Activated naive CD8-positive, alpha-beta T cell treated with anti-CD3 and anti-CD28 coated beads, Interleukin-2, amount 50 U/mL, for 24 hours (primary cell): ENCODE measurements at regions not wholly inside any gene's neighbourhood (a gene's known extent, or its start where the extent isn't known, plus 50 kb on each side); places are given as distances from the start of the nearest gene placed in this dataset.
"Not testable (repeated sequence)": the region's sequence is repeated elsewhere in the genome, so short reads cannot be mapped to it uniquely, and the experiment has no call there.

Experiments
- ATAC-seq: fragments of 150-1000 bp; cut with Tn5 transposase; one replicate; pipeline ENCODE4 v1.10.0; 2021
- DNase-seq: peaks from one replicate; pipeline ENCODE4 v3.0.0; 2021
- H3K27ac Mint-ChIP-seq: one replicate; pipeline ENCODE4 v1.8.0; 2021; ENCODE audit warnings: mild to moderate bottlenecking, mixed read lengths
- H3K27me3 Mint-ChIP-seq: one replicate; pipeline ENCODE4 v1.8.0; 2021; ENCODE audit warnings: mixed read lengths
- H3K36me3 Mint-ChIP-seq: one replicate; pipeline ENCODE4 v1.8.0; 2021; ENCODE audit warnings: low read depth, mixed read lengths
- H3K4me1 Mint-ChIP-seq: one replicate; pipeline ENCODE4 v1.8.0; 2021; ENCODE audit warnings: mixed read lengths
- H3K4me3 Mint-ChIP-seq: one replicate; pipeline ENCODE4 v1.8.0; 2021; ENCODE audit warnings: mild to moderate bottlenecking, moderate library complexity, mixed read lengths
- H3K9me3 Mint-ChIP-seq: one replicate; pipeline ENCODE4 v1.8.0; 2021; ENCODE audit warnings: mixed read lengths

DNA sequence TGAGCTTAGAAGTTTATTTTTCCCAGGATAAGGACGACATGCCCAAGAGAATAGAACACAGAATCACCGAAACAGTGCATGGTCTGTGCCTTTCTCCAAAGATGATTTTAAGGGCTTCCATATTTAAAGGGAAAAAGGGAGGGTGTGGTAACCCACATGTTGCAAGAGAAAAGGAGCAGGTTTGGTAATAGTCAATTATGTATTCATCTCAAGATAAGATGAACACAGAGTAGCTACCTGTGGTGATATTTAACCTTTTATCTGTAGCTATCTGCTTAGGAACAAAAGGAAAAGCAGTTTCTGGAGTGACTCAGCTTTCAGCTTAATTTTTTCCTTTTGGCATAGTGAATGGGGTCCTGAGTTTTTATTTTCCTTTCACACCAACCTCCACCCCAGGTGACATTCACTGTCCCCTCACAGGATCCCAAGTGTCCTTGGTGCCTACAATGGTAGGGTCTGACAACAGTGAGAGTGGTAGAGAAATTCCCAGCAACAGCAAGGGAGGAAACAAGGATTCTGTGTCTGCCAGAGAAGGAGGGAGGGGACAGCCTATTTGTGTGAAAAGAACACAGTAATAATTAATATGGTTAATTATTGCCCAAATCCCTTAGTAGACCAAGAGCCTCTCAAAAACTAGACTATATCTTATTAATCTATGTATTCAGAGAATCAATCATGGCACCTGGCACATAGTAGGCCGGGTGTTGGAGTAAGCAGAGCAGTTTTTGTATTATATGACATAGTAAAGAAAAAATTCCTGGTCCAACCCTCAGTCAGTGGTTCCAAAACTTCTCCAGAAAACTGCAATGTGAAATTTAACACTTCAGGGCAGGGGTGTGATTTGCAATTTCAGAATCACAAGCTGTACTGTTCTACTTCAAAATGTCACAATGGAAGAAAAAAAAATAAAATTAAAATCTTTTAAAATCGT is 154.5 kb downstream of the PHLDA1 start:
- Mint-ChIP-seq H3K36me3 (no peaks in the 10 kb centered on the region), H3K9me3 (peaks cover 5% of the 10 kb centered on the region), H3K4me3 (peak overlapping the region; percentile 51), H3K4me1 (peaks cover 26% of the 10 kb centered on the region), H3K27me3 (peaks cover 39% of the 10 kb centered on the region), H3K27ac (peak overlapping the region; percentile 75)
- DNase-seq, result no peak
- peak; percentile 68 for ATAC-seq

DNA sequence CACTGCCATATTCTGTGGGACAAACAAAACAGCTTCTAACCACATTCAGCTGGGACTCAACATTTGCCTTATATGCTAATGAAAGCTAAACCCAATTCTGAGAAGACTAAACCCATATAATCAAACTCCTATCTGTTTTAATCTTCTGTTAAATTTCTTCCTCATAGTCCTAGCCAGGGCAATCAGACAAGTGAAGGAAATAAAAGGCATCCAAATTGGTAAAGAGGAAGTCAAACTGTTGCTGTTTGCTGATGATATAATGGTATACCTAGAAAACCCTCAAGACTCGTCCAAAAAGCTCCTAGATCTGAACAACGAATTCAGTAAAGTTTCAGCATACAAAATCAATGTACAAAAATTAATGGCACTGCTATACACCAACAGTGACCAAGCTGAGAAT is 157.1 kb downstream of the PHLDA1 start:
- no peaks in the 10 kb centered on the region for H3K36me3 Mint-ChIP-seq
- no peak overlapping the region for H3K4me3 Mint-ChIP-seq
- H3K9me3 Mint-ChIP-seq, result peaks cover 5% of the 10 kb centered on the region
- H3K27ac Mint-ChIP-seq, result no peak overlapping the region
- no peak for ATAC-seq
- H3K4me1 Mint-ChIP-seq, result peaks cover 34% of the 10 kb centered on the region
- DNase-seq, result no peak
- H3K27me3 Mint-ChIP-seq, result peaks cover 24% of the 10 kb centered on the region

DNA sequence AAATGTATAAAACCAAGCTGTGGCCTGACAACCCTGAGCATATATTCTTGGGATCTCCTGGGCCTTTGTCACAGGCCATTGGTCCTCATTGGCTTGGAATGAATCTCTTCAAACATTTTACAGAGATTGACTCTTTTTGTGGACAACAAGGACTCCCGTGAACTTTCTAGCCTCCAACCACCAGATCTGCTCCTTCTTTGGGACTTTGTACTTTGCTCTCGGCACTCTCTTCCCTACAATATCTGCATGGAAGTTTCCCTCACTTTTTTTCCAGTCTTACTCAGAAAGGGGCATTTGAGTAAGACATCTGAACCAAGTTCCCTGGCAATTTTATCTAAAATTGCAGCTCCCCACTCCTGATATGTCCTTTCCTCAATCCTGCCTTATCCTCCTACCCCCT is 158.8 kb downstream of the PHLDA1 start:
- Mint-ChIP-seq H3K4me1 (peaks cover 26% of the 10 kb centered on the region), H3K27ac (no peak overlapping the region), H3K9me3 (peaks cover 5% of the 10 kb centered on the region), H3K36me3 (no peaks in the 10 kb centered on the region), H3K27me3 (peaks cover 21% of the 10 kb centered on the region), H3K4me3 (no peak overlapping the region)
- ATAC-seq (no peak), DNase-seq (no peak)

DNA sequence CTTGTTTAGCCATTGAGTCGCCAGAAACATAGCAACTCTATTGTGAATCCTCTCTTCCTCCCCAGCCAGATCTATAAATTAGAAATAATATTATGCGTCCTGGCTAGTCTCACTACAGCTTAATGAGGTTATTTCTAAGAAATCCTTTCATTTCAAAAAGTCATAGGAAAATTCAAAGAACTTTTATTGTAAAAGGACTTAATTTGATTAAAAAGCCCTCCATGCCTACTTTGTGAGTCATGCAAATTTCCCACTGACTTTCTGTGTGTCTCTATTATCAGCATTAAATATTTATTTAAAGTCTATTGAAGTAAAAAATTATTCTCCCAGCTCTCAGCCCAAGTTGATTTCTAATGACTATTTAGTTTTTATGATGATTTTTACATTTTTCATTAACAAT is 160.7 kb downstream of the PHLDA1 start:
- Mint-ChIP-seq H3K9me3 (peaks cover 16% of the 10 kb centered on the region), H3K4me3 (no peak overlapping the region), H3K36me3 (no peaks in the 10 kb centered on the region), H3K27ac (no peak overlapping the region), H3K4me1 (peaks cover 9% of the 10 kb centered on the region), H3K27me3 (peaks cover 21% of the 10 kb centered on the region)
- no peak for DNase-seq
- no peak for ATAC-seq

DNA sequence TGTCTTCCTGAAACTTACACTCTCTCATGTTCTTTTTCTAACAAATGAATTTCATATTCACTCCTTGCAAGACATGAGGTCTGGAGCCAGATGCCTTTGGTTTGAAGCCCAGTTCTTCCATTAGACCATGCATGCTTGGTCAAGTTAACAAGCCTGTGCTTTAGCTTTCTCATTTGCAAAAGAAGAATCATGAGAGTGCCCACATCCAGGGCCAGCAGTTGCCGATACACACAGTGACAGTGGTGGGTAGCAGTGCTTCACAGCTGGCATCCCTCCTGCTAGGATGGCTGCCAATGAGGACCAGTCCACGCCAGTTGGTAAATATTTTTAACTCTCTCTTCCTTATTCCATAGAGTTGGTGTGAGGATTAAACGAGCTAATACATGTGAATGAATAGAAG is 163.1 kb downstream of the PHLDA1 start:
- Mint-ChIP-seq H3K36me3 (no peaks in the 10 kb centered on the region), H3K27me3 (peaks cover 13% of the 10 kb centered on the region), H3K27ac (no peak overlapping the region), H3K4me1 (peaks cover 9% of the 10 kb centered on the region), H3K4me3 (no peak overlapping the region), H3K9me3 (peaks cover 11% of the 10 kb centered on the region)
- ATAC-seq (no peak), DNase-seq (no peak)

DNA sequence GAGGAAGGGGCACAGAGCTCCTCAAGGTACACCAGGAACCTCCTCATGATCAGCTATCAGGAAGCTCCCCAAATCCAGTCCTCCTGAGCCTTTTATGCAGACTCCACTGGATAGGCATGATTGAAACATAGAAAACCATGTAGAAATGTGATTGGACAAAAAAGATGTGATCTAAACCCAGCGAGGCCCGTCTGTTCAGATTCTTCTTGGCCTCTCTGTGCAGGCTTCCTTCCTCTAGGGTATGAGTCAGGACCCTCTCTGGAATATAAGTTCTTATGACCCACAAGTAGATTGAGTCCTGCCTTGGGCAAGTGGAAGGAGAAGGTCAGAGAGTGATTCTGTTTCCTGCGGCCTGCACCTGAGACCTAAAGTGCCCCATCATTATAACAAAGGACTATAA is 166.3 kb downstream of the PHLDA1 start:
- Mint-ChIP-seq H3K36me3 (no peaks in the 10 kb centered on the region), H3K4me1 (peaks cover 5% of the 10 kb centered on the region), H3K9me3 (peaks cover 11% of the 10 kb centered on the region), H3K27me3 (no peaks in the 10 kb centered on the region), H3K27ac (no peak overlapping the region), H3K4me3 (no peak overlapping the region)
- ATAC-seq (no peak), DNase-seq (no peak)

DNA sequence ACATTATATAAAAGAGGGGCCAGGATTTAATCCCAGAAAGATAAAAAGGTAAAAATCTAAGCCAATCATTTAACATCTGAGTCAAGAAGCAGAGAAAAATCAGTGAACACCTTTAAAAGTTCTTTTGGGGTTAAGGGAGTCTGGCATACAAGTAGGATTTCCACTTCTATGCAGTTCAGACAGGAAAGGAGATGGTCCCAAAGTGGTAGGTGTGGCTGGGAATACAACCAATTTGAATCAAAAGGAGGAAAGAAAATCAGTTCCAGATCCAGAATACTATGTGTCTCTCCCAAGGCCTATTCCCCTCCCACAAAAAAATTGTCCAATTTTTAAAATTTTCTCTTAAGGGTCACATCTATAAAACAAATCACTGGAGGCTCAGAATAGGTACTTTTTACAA is 167.4 kb downstream of the PHLDA1 start:
- Mint-ChIP-seq H3K36me3 (no peaks in the 10 kb centered on the region), H3K4me1 (peaks cover 5% of the 10 kb centered on the region), H3K9me3 (peaks cover 11% of the 10 kb centered on the region), H3K27ac (no peak overlapping the region), H3K27me3 (no peaks in the 10 kb centered on the region), H3K4me3 (no peak overlapping the region)
- ATAC-seq, result no peak
- DNase-seq, result no peak

DNA sequence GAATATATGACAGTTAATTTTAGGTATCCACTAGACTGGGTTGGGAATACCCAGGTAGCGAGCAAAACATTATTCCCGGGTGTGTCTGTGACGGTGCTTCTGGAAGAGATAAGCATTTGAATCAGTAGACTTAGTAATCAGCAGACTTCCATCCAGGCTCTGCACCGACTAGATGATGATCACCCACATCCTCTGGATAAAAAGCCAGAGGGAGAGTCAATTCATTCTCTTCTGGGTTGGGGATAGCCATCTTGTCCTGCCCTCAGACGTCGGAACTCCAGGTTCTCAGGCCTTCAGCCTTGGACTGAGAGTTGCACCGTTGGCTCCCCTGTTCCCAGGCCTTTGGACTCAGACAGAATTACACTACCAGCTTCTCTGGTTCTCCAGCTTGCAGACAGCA is 168.0 kb downstream of the PHLDA1 start:
- no peaks in the 10 kb centered on the region for H3K27me3 Mint-ChIP-seq
- H3K36me3 Mint-ChIP-seq, result no peaks in the 10 kb centered on the region
- H3K4me3 Mint-ChIP-seq, result no peak overlapping the region
- ATAC-seq (no peak), DNase-seq (no peak)
- H3K4me1 Mint-ChIP-seq, result peaks cover 5% of the 10 kb centered on the region
- no peak overlapping the region for H3K27ac Mint-ChIP-seq
- H3K9me3 Mint-ChIP-seq, result peaks cover 11% of the 10 kb centered on the region

DNA sequence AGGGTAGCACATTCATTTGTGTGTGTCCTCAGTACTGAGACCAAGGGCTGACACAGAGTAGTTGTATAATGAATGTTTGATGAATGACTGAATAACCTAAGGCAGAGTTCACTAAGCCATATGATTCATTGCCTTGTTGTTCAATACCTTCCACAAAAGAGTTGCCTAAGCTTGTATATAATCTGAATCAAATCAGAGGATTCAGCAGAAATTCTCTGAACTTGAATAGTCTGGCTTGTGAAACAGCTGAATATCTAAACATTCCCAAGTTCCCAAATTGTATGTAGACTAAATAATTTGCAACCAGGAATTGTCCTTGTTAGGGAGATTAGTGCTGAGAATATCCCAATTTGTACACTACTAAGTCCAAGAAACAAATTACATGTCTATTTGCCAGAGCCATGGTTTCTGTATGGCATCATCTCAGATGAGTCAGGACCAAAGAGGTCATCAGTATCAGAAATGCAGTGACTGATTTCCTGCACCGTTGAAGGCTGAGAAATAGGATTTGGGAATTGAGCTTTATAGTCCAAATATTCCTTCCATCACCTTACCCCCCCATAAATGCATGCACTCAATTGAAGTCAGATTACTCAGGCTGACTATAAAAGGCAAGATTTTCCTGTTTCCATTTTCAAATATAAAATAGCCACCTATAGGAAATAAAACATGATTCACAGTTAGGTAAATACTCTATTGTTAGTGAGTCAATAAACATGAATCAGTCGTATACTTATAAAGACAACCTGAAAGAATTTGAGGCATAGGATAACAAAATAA is 168.7 kb downstream of the PHLDA1 start:
- ATAC-seq, result peak; percentile 24
- Mint-ChIP-seq H3K9me3 (peaks cover 11% of the 10 kb centered on the region), H3K27me3 (no peaks in the 10 kb centered on the region), H3K4me1 (peaks cover 5% of the 10 kb centered on the region), H3K36me3 (no peaks in the 10 kb centered on the region), H3K4me3 (no peak overlapping the region), H3K27ac (no peak overlapping the region)
- no peak for DNase-seq

DNA sequence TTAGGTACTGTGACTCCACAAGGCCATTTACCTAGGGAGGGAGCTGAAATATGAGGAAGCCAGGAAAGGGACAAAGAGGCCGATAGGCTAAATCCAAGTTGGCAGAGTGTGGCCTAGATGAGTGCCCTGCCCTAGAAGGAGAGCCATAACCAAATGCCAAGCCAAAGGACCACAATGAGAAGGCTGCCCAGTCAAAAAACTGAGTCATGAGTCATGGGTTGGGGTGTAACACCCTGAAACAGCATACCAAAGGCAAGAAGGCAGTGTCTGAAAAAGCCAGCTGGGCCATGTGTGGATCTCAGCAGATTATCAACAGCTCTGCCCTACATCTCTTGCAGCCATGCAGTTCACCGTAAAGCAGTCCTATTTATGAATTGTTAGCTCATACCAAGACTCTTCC is 171.7 kb downstream of the PHLDA1 start:
- DNase-seq (no peak), ATAC-seq (peak; percentile 24)
- Mint-ChIP-seq H3K9me3 (no peaks in the 10 kb centered on the region), H3K4me3 (no peak overlapping the region), H3K36me3 (no peaks in the 10 kb centered on the region), H3K27ac (no peak overlapping the region), H3K4me1 (peaks cover 5% of the 10 kb centered on the region), H3K27me3 (no peaks in the 10 kb centered on the region)

DNA sequence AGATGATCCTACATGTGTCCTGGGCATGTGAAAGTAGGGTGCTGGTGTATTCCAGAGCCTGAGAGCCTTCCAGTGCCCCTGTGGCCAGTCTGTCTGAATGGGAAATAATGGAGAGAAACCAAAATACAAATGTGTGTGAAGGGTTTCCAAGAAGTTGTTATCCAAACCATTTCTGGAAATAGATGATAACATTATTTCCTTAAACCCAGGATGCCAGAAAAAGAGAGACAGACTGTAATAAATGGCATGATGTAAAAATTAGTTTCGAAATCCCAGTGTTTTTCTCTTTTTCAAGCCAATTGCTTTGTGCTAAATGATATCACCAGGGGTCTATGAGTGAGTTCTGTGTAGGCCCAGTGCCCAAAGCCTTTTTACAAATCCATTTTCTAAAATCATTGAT is 175.3 kb downstream of the PHLDA1 start:
- no peak overlapping the region for H3K4me3 Mint-ChIP-seq
- DNase-seq (no peak), ATAC-seq (no peak)
- H3K4me1 Mint-ChIP-seq, result no peaks in the 10 kb centered on the region
- no peaks in the 10 kb centered on the region for H3K9me3 Mint-ChIP-seq
- H3K36me3 Mint-ChIP-seq, result no peaks in the 10 kb centered on the region
- no peak overlapping the region for H3K27ac Mint-ChIP-seq
- H3K27me3 Mint-ChIP-seq, result peaks cover 23% of the 10 kb centered on the region

DNA sequence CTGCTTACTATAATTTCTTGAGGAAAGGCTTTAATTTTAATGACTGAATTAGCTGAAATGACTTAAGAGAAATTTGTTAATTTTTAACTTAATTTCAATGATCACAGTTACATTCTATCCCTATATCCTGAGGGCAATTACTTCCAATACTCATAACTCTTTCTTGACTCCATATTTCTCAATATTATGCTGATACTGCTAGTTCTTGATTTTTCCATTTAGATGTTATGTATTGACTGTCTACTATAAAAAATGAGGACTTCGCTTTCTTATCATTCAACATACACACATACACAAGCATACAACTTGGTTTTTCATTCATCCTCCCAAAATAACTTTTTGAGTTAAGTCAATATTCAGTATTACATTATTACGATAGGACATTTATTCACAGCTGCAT is 176.2 kb downstream of the PHLDA1 start:
- H3K27me3 Mint-ChIP-seq, result peaks cover 23% of the 10 kb centered on the region
- H3K36me3 Mint-ChIP-seq, result no peaks in the 10 kb centered on the region
- no peak for ATAC-seq
- H3K4me1 Mint-ChIP-seq, result no peaks in the 10 kb centered on the region
- no peaks in the 10 kb centered on the region for H3K9me3 Mint-ChIP-seq
- no peak overlapping the region for H3K27ac Mint-ChIP-seq
- H3K4me3 Mint-ChIP-seq, result no peak overlapping the region
- DNase-seq, result no peak

DNA sequence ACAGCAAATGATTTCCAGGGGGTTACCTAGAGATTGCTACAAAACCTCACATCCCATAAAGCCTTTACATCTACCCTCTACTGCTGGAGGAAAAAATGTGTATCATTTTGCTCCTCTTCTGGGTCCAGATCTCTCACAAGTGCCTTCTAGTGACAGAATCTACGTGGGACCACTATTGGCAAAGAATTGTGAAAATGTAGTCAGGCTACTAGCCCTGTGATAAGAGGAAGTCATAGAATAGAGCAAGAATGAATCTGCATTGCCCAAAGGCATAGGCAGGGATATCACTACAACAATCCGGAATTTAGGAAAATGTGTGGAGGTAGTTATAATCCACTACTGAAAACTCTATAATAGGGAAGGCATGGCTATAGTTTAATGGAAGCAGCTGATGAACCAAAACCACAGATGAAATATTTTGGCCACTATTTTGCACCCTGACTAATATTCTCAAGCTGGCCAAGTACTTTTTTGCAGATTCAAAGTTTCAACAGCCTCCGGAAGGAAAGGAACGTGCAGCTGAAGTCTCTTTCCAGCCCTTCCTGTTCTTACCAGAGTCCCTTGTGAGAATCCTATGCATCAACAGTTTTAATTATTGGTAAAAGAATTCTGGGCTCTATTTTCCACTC is 176.8 kb downstream of the PHLDA1 start:
- no peaks in the 10 kb centered on the region for H3K9me3 Mint-ChIP-seq
- H3K27me3 Mint-ChIP-seq, result peaks cover 23% of the 10 kb centered on the region
- no peak for ATAC-seq
- no peak overlapping the region for H3K27ac Mint-ChIP-seq
- DNase-seq, result no peak
- no peaks in the 10 kb centered on the region for H3K36me3 Mint-ChIP-seq
- H3K4me3 Mint-ChIP-seq, result no peak overlapping the region
- H3K4me1 Mint-ChIP-seq, result no peaks in the 10 kb centered on the region

DNA sequence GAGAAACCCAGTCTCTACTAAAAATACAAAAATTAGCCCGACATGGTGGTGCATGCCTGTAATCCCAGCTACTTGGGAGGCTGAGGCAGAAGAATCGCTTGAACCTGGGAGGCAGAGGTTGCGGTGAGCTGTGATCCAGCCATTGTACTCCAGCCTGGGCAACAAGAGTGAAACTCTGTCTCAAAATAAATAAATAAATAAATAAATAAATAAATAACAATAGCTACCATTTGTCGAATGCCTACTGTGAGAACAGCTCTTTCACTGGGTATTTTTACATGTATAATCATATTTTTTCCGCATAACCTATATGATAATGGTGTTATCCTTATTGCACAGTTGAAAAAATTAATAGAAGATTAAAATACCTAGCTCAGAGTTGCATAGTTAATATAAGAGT is 177.4 kb downstream of the PHLDA1 start:
- not testable (repeated sequence) for H3K27ac Mint-ChIP-seq, ATAC-seq, H3K4me1 Mint-ChIP-seq, H3K4me3 Mint-ChIP-seq, H3K36me3 Mint-ChIP-seq, DNase-seq, H3K9me3 Mint-ChIP-seq
- peaks cover 23% of the 10 kb centered on the region for H3K27me3 Mint-ChIP-seq

DNA sequence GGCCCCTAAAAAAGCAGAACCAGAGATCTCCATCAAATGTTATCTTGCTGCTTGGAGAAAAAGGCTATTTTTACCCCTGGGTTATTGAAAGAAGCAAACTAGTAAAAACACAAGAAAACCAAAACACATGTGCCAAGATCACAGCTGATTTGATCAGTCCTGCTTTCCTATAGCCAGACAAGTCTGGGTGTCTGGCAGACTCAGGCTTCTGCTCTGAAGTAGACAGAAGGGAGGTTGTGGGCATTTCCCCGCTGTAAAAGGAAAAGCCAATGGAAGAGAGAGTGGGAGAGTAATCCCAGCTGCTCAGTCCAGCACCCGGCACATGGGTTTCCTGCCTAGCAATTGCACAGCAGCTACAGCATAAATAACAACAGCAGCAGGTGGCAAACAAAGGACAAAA is 177.9 kb downstream of the PHLDA1 start:
- H3K4me3 Mint-ChIP-seq, result no peak overlapping the region
- H3K9me3 Mint-ChIP-seq, result no peaks in the 10 kb centered on the region
- H3K27ac Mint-ChIP-seq, result no peak overlapping the region
- no peak for ATAC-seq
- H3K4me1 Mint-ChIP-seq, result no peaks in the 10 kb centered on the region
- no peak for DNase-seq
- no peaks in the 10 kb centered on the region for H3K36me3 Mint-ChIP-seq
- peaks cover 23% of the 10 kb centered on the region for H3K27me3 Mint-ChIP-seq
